Hepatocyte (in vitro differentiated cells): ENCODE measurements at regions not wholly inside any gene's neighbourhood (a gene's known extent, or its start where the extent isn't known, plus 50 kb on each side); places are given as distances from the start of the nearest gene placed in this dataset.

ENCODE experiments used
- EZH2phosphoT487 ChIP-seq: fragments of 200-600 bp; sonication (generic); IDR thresholded peaks from one replicate; pipeline ENCODE4 v1.6.1; 2018; ENCODE audit warnings: antibody characterized with exemption, mild to moderate bottlenecking, low read depth, moderate library complexity; ENCODE audit not compliant: unreplicated experiment, severe bottlenecking
- TF ChIP-seq, protein P1 (sequence below): fragments of 200-600 bp; sonication (generic); IDR thresholded peaks from 2 replicates; pipeline ENCODE4 v1.5.1; 2016; ENCODE audit warnings: antibody characterized with exemption, mild to moderate bottlenecking; ENCODE audit not compliant: poor library complexity

- TF ChIP-seq, protein P1, sequence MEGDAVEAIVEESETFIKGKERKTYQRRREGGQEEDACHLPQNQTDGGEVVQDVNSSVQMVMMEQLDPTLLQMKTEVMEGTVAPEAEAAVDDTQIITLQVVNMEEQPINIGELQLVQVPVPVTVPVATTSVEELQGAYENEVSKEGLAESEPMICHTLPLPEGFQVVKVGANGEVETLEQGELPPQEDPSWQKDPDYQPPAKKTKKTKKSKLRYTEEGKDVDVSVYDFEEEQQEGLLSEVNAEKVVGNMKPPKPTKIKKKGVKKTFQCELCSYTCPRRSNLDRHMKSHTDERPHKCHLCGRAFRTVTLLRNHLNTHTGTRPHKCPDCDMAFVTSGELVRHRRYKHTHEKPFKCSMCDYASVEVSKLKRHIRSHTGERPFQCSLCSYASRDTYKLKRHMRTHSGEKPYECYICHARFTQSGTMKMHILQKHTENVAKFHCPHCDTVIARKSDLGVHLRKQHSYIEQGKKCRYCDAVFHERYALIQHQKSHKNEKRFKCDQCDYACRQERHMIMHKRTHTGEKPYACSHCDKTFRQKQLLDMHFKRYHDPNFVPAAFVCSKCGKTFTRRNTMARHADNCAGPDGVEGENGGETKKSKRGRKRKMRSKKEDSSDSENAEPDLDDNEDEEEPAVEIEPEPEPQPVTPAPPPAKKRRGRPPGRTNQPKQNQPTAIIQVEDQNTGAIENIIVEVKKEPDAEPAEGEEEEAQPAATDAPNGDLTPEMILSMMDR, result no peak
- no peak for TF ChIP-seq EZH2phosphoT487
Measured at GRCh38 chr5:113705657-113706056, 192.2 kb downstream of the YTHDC2 start.
